Gastroesophageal sphincter (tissue), 3 donors: ENCODE measurements at regions not wholly inside any gene's neighbourhood (a gene's known extent, or its start where the extent isn't known, plus 50 kb on each side); places are given as distances from the start of the nearest gene placed in this dataset.

Experiments
- EP300 ChIP-seq: sonication (generic); formaldehyde crosslinking; IDR thresholded peaks from one replicate; pipeline ENCODE4 v1.6.1; 2017; ENCODE audit warnings: antibody characterized with exemption, mild to moderate bottlenecking
- POLR2A ChIP-seq, 2 donors: fragments of 450-650 bp; IDR thresholded peaks; one replicate each; pipeline ENCODE4 v1.6.1; 2017; ENCODE audit warnings: antibody characterized with exemption in 2 of 2, mild to moderate bottlenecking in 2 of 2, moderate library complexity in 1 of 2
- TF ChIP-seq, protein P1 (sequence below), 4 experiments: fragments of 200-600 bp in 2 of 4; fragments of 450-650 bp in 2 of 4; sonication (generic) in 1 of 4; IDR thresholded peaks; one replicate each; pipeline ENCODE4 v1.5.1; 2017 to 2019; ENCODE audit warnings: antibody characterized with exemption in 4 of 4, mild to moderate bottlenecking in 2 of 4, moderate library complexity in 2 of 4

DNA sequence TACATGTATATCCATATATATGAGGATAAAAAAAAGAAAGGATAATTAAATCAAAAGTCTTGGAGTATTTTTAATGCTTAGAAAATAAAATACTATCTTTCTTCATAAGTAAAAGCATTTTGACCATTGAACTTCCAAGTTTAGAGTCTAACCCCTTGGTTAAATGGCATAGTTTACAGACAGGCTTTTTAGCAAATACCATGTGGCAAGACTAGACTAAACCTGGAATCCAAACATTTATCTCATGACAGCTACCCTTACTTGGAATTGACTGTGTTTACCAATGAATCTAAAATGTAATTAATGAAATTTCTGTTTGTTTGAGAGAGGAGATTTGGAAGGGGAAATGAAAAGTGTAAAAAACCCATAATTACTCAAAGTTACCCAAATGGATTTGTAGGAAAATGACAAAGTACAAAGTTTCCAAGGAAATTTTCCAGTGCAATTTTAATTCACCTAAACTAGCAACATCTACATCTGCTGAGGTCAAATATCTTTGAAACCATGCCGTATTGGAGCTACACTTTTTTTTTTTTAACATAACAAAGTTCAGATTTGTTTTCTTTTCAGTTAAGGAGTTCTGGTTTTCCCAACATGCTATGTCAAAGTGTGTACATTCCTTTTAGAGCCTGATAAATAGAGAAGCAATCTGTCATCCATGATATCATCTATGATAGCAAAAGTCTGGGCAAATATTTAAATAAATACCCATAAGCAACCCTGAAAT lies 272.1 kb upstream of the DAB2 start:
- no peak for TF ChIP-seq EP300
- TF ChIP-seq, protein P1, sequence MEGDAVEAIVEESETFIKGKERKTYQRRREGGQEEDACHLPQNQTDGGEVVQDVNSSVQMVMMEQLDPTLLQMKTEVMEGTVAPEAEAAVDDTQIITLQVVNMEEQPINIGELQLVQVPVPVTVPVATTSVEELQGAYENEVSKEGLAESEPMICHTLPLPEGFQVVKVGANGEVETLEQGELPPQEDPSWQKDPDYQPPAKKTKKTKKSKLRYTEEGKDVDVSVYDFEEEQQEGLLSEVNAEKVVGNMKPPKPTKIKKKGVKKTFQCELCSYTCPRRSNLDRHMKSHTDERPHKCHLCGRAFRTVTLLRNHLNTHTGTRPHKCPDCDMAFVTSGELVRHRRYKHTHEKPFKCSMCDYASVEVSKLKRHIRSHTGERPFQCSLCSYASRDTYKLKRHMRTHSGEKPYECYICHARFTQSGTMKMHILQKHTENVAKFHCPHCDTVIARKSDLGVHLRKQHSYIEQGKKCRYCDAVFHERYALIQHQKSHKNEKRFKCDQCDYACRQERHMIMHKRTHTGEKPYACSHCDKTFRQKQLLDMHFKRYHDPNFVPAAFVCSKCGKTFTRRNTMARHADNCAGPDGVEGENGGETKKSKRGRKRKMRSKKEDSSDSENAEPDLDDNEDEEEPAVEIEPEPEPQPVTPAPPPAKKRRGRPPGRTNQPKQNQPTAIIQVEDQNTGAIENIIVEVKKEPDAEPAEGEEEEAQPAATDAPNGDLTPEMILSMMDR (IDR thresholded peaks at IDR 0.05), result no peak
- TF ChIP-seq POLR2A (IDR thresholded peaks at IDR 0.05), result no peak
